Lower leg skin (tissue), 3 donors: ENCODE measurements at regions not wholly inside any gene's neighbourhood (a gene's known extent, or its start where the extent isn't known, plus 50 kb on each side); places are given as distances from the start of the nearest gene placed in this dataset.

ENCODE experiments used
- CTCF ChIP-seq, 3 donors: fragments of 450-650 bp; IDR thresholded peaks; one replicate each; pipeline ENCODE4 v1.5.1; 2016; ENCODE audit warnings: antibody characterized with exemption in 3 of 3, mild to moderate bottlenecking in 3 of 3, moderate library complexity in 2 of 3
- POLR2A ChIP-seq, 2 donors: fragments of 450-650 bp; IDR thresholded peaks; one replicate each; pipeline ENCODE4 v1.6.1; 2016 to 2017; ENCODE audit warnings: antibody characterized with exemption in 2 of 2, mild to moderate bottlenecking in 1 of 2, moderate library complexity in 1 of 2

GRCh38 chr10:61138708-61139591 is 195.0 kb upstream of the RHOBTB1 start:
- TF ChIP-seq CTCF (IDR thresholded peaks at IDR 0.05) (no peak), POLR2A (IDR thresholded peaks at IDR 0.05) (no peak)
